ENCODE measurements at regions not wholly inside any gene's neighbourhood (a gene's known extent, or its start where the extent isn't known, plus 50 kb on each side); places are given as distances from the start of the nearest gene placed in this dataset.

GRCh38 chr3:30505866-30506520 lies 100.4 kb upstream of the TGFBR2 start:
- DNase-seq (ENCODE audit: low read depth in 4 of 4, low spot score in 3 of 4): no peak

- no peak for DNase-seq (ENCODE audit: low read depth in 4 of 4, low spot score in 3 of 4)
These were observed 98.1 kb upstream of the TGFBR2 start for GRCh38 chr3:30508339-30508738.

- DNase-seq (ENCODE audit: low read depth in 4 of 4, low spot score in 3 of 4): no peak
These were observed 95.8 kb upstream of the TGFBR2 start for GRCh38 chr3:30510596-30510995.

- DNase-seq (ENCODE audit: low read depth in 4 of 4, low spot score in 3 of 4): no peak
These were observed 94.7 kb upstream of the TGFBR2 start for GRCh38 chr3:30511524-30512251.

- DNase-seq (ENCODE audit: low read depth in 4 of 4, low spot score in 3 of 4): no peak
These were observed 93.8 kb upstream of the TGFBR2 start for GRCh38 chr3:30512576-30512975.

GRCh38 chr3:30513374-30514152 lies 92.8 kb upstream of the TGFBR2 start:
- DNase-seq (ENCODE audit: low read depth in 4 of 4, low spot score in 3 of 4): no peak

- no peak for DNase-seq (ENCODE audit: low read depth in 4 of 4, low spot score in 3 of 4)
These were observed 90.2 kb upstream of the TGFBR2 start for GRCh38 chr3:30516238-30516637.

GRCh38 chr3:30518181-30518864 lies 88.1 kb upstream of the TGFBR2 start:
- no peak for DNase-seq (ENCODE audit: low read depth in 4 of 4, low spot score in 3 of 4)

- no peak for DNase-seq (ENCODE audit: low read depth in 4 of 4, low spot score in 3 of 4)
These were observed 87.5 kb upstream of the TGFBR2 start for GRCh38 chr3:30518872-30519271.

- DNase-seq (ENCODE audit: low read depth in 4 of 4, low spot score in 3 of 4): no peak
These were observed 85.7 kb upstream of the TGFBR2 start for GRCh38 chr3:30520699-30521098.

GRCh38 chr3:30521156-30521715 lies 85.2 kb upstream of the TGFBR2 start:
- DNase-seq (ENCODE audit: low read depth in 4 of 4, low spot score in 3 of 4): no peak

- no peak for DNase-seq (ENCODE audit: low read depth in 4 of 4, low spot score in 3 of 4)
These were observed 83.9 kb upstream of the TGFBR2 start for GRCh38 chr3:30522476-30522875.

- no peak for DNase-seq (ENCODE audit: low read depth in 4 of 4, low spot score in 3 of 4)
These were observed 83.0 kb upstream of the TGFBR2 start for GRCh38 chr3:30523366-30523765.

GRCh38 chr3:30524357-30525040 lies 81.9 kb upstream of the TGFBR2 start:
- DNase-seq (ENCODE audit: low read depth in 4 of 4, low spot score in 3 of 4): no peak

- DNase-seq (ENCODE audit: low read depth in 4 of 4, low spot score in 3 of 4): no peak
These were observed 80.4 kb upstream of the TGFBR2 start for GRCh38 chr3:30526031-30526430.

GRCh38 chr3:30527186-30527585 lies 79.2 kb upstream of the TGFBR2 start:
- DNase-seq (ENCODE audit: low read depth in 4 of 4, low spot score in 3 of 4): no peak

- DNase-seq (ENCODE audit: low read depth in 4 of 4, low spot score in 3 of 4): no peak
These were observed 78.7 kb upstream of the TGFBR2 start for GRCh38 chr3:30527720-30528119.

GRCh38 chr3:30530084-30530483 lies 76.3 kb upstream of the TGFBR2 start:
- DNase-seq (ENCODE audit: low read depth in 4 of 4, low spot score in 3 of 4): no peak

- DNase-seq (ENCODE audit: low read depth in 4 of 4, low spot score in 3 of 4): no peak
These were observed 75.3 kb upstream of the TGFBR2 start for GRCh38 chr3:30531017-30531570.

- DNase-seq (ENCODE audit: low read depth in 4 of 4, low spot score in 3 of 4): no peak
These were observed 70.9 kb upstream of the TGFBR2 start for GRCh38 chr3:30535525-30535924.
